ENCODE measurements at regions not wholly inside any gene's neighbourhood (a gene's known extent, or its start where the extent isn't known, plus 50 kb on each side); places are given as distances from the start of the nearest gene placed in this dataset.

DNA sequence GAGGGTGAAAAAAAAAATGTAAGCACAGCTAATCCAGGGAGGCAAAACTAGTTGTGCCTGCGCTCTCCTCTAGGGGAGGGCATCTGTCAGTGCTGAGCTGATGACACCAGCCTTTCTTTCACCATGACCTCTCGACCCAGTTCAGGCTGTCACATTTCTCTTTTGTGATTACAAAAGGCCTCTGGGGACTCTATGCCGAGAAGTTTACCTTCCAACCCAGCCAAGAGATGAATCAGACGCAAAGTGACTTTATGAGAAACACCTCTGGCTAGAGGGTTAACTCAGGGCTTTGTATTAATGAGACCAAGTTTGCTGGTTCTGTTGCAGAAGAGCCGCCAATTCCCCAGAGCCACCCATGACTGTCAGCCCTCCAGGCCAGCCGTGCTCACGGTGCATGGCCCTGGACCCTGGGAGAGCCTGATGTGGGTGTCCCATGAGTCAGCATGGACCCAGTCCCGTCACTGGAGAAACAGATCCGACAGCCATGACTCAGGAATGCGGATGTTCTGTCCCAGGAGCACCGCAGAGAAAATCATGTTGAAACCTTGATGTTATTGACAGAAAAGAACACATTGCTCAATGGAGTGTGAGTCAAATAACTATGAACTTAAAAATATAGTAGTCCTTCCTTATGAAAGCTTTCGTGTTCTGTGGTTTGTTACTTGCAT lies 437.2 kb downstream of the HS3ST3B1 start (continued):
- TF ChIP-seq YEATS2 (CRISPR knock-in tag; IDR thresholded peaks at IDR 0.05; ENCODE audit: borderline replicate concordance) (peak; percentile 51; the same call in 1 of the 2 replicates), NR2F6 (IDR thresholded peaks at IDR 0.05) (peak; percentile 75), NR2F6 (CRISPR knock-in tag; IDR thresholded peaks at IDR 0.05) (peak; percentile 65), ZSCAN21 (CRISPR knock-in tag; IDR thresholded peaks at IDR 0.05; ENCODE audit: borderline replicate concordance) (peak; percentile 70), ZNF891 (CRISPR knock-in tag; IDR thresholded peaks at IDR 0.05) (0 out of 2 replicates have a peak, but pooled peaks have one; percentile 41), CBFB (CRISPR knock-in tag; IDR thresholded peaks at IDR 0.05) (no peak), ZFX (CRISPR knock-in tag; IDR thresholded peaks at IDR 0.05; ENCODE audit: low read depth) (peak; percentile 66), ZFP36L2 (CRISPR knock-in tag; IDR thresholded peaks at IDR 0.05) (no peak), ZNF839 (CRISPR knock-in tag; IDR thresholded peaks at IDR 0.05; ENCODE audit: borderline replicate concordance) (no peak), SIX1 (CRISPR knock-in tag; IDR thresholded peaks at IDR 0.05; ENCODE audit: borderline replicate concordance) (peak; percentile 69; the same call in 1 of the 2 replicates), DPF2 (CRISPR knock-in tag; IDR thresholded peaks at IDR 0.05; ENCODE audit: borderline replicate concordance, low read depth) (peak; percentile 77), ZZZ3 (CRISPR knock-in tag; IDR thresholded peaks at IDR 0.05; ENCODE audit: borderline replicate concordance) (no peak), RFX3 (CRISPR knock-in tag; IDR thresholded peaks at IDR 0.05) (no peak), ZSCAN29 (CRISPR knock-in tag; conservative IDR thresholded peaks at IDR 0.05) (peak; percentile 84), TARDBP (CRISPR knock-in tag; IDR thresholded peaks at IDR 0.05) (peak; percentile 35; the same call in 1 of the 2 replicates), NBN (conservative IDR thresholded peaks at IDR 0.05) (no peak)
- TF ChIP-seq, protein P1, sequence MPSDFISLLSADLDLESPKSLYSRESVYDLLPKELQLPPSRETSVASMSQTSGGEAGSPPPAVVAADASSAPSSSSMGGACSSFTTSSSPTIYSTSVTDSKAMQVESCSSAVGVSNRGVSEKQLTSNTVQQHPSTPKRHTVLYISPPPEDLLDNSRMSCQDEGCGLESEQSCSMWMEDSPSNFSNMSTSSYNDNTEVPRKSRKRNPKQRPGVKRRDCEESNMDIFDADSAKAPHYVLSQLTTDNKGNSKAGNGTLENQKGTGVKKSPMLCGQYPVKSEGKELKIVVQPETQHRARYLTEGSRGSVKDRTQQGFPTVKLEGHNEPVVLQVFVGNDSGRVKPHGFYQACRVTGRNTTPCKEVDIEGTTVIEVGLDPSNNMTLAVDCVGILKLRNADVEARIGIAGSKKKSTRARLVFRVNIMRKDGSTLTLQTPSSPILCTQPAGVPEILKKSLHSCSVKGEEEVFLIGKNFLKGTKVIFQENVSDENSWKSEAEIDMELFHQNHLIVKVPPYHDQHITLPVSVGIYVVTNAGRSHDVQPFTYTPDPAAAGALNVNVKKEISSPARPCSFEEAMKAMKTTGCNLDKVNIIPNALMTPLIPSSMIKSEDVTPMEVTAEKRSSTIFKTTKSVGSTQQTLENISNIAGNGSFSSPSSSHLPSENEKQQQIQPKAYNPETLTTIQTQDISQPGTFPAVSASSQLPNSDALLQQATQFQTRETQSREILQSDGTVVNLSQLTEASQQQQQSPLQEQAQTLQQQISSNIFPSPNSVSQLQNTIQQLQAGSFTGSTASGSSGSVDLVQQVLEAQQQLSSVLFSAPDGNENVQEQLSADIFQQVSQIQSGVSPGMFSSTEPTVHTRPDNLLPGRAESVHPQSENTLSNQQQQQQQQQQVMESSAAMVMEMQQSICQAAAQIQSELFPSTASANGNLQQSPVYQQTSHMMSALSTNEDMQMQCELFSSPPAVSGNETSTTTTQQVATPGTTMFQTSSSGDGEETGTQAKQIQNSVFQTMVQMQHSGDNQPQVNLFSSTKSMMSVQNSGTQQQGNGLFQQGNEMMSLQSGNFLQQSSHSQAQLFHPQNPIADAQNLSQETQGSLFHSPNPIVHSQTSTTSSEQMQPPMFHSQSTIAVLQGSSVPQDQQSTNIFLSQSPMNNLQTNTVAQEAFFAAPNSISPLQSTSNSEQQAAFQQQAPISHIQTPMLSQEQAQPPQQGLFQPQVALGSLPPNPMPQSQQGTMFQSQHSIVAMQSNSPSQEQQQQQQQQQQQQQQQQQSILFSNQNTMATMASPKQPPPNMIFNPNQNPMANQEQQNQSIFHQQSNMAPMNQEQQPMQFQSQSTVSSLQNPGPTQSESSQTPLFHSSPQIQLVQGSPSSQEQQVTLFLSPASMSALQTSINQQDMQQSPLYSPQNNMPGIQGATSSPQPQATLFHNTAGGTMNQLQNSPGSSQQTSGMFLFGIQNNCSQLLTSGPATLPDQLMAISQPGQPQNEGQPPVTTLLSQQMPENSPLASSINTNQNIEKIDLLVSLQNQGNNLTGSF (CRISPR knock-in tag; IDR thresholded peaks at IDR 0.05) = no peak
- TF ChIP-seq, protein P2, sequence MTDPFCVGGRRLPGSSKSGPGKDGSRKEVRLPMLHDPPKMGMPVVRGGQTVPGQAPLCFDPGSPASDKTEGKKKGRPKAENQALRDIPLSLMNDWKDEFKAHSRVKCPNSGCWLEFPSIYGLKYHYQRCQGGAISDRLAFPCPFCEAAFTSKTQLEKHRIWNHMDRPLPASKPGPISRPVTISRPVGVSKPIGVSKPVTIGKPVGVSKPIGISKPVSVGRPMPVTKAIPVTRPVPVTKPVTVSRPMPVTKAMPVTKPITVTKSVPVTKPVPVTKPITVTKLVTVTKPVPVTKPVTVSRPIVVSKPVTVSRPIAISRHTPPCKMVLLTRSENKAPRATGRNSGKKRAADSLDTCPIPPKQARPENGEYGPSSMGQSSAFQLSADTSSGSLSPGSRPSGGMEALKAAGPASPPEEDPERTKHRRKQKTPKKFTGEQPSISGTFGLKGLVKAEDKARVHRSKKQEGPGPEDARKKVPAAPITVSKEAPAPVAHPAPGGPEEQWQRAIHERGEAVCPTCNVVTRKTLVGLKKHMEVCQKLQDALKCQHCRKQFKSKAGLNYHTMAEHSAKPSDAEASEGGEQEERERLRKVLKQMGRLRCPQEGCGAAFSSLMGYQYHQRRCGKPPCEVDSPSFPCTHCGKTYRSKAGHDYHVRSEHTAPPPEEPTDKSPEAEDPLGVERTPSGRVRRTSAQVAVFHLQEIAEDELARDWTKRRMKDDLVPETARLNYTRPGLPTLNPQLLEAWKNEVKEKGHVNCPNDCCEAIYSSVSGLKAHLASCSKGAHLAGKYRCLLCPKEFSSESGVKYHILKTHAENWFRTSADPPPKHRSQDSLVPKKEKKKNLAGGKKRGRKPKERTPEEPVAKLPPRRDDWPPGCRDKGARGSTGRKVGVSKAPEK (CRISPR knock-in tag; IDR thresholded peaks at IDR 0.05; ENCODE audit: borderline replicate concordance) = 0 out of 2 replicates have a peak, but pooled peaks have one; percentile 51
- TF ChIP-seq, protein P3, sequence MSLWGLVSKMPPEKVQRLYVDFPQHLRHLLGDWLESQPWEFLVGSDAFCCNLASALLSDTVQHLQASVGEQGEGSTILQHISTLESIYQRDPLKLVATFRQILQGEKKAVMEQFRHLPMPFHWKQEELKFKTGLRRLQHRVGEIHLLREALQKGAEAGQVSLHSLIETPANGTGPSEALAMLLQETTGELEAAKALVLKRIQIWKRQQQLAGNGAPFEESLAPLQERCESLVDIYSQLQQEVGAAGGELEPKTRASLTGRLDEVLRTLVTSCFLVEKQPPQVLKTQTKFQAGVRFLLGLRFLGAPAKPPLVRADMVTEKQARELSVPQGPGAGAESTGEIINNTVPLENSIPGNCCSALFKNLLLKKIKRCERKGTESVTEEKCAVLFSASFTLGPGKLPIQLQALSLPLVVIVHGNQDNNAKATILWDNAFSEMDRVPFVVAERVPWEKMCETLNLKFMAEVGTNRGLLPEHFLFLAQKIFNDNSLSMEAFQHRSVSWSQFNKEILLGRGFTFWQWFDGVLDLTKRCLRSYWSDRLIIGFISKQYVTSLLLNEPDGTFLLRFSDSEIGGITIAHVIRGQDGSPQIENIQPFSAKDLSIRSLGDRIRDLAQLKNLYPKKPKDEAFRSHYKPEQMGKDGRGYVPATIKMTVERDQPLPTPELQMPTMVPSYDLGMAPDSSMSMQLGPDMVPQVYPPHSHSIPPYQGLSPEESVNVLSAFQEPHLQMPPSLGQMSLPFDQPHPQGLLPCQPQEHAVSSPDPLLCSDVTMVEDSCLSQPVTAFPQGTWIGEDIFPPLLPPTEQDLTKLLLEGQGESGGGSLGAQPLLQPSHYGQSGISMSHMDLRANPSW (CRISPR knock-in tag; IDR thresholded peaks at IDR 0.05; ENCODE audit: borderline replicate concordance) = peak; percentile 61; the same call in 1 of the 2 replicates

Measured in HepG2 (cell line).